LHCN-M2 (cell line): ENCODE measurements at regions not wholly inside any gene's neighbourhood (a gene's known extent, or its start where the extent isn't known, plus 50 kb on each side); places are given as distances from the start of the nearest gene placed in this dataset.
"Not testable (repeated sequence)": the region's sequence is repeated elsewhere in the genome, so short reads cannot be mapped to it uniquely, and the experiment has no call there.

ENCODE experiments used
- DNase-seq: peaks from one replicate; pipeline ENCODE4 v3.0.0-alpha.2; 2012; ENCODE audit warnings: low read depth

GRCh38 chr5:67941614-67942401 is 273.7 kb upstream of the PIK3R1 start:
- DNase-seq: peak; percentile 9

GRCh38 chr5:67935908-67936566 is 279.5 kb upstream of the PIK3R1 start:
- DNase-seq: no peak

GRCh38 chr5:67934976-67935375 is 280.6 kb upstream of the PIK3R1 start:
- no peak for DNase-seq

GRCh38 chr5:67925511-67925910 is 290.0 kb upstream of the PIK3R1 start:
- no peak for DNase-seq

- DNase-seq: no peak
These were observed 294.5 kb upstream of the PIK3R1 start for GRCh38 chr5:67921004-67921601.

GRCh38 chr5:67919532-67919931 is 296.0 kb upstream of the PIK3R1 start:
- not testable (repeated sequence) for DNase-seq

GRCh38 chr5:67917561-67917960 is 298.0 kb upstream of the PIK3R1 start:
- DNase-seq: no peak

GRCh38 chr5:67910546-67910945 is 305.0 kb upstream of the PIK3R1 start:
- DNase-seq: no peak

GRCh38 chr5:67908126-67908765 is 307.3 kb upstream of the PIK3R1 start:
- DNase-seq: no peak

- no peak for DNase-seq
These were observed 311.2 kb upstream of the PIK3R1 start for GRCh38 chr5:67904366-67904765.

GRCh38 chr5:67903656-67904055 is 311.9 kb upstream of the PIK3R1 start:
- DNase-seq: no peak

- no peak for DNase-seq
These were observed 312.4 kb upstream of the PIK3R1 start for GRCh38 chr5:67903121-67903520.

GRCh38 chr5:67902497-67902830 is 313.1 kb upstream of the PIK3R1 start:
- DNase-seq: peak; percentile 5

- no peak for DNase-seq
These were observed 313.6 kb upstream of the PIK3R1 start for GRCh38 chr5:67901814-67902496.

GRCh38 chr5:67900514-67900913 is 315.0 kb upstream of the PIK3R1 start:
- peak; percentile 74 for DNase-seq

GRCh38 chr5:67897980-67898379 is 317.6 kb upstream of the PIK3R1 start:
- DNase-seq: no peak

GRCh38 chr5:67897431-67897830 is 318.1 kb upstream of the PIK3R1 start:
- peak; percentile 11 for DNase-seq

- DNase-seq: no peak
These were observed 318.6 kb upstream of the PIK3R1 start for GRCh38 chr5:67896930-67897313.

GRCh38 chr5:67896311-67896929 is 319.1 kb upstream of the PIK3R1 start:
- DNase-seq: no peak

- not testable (repeated sequence) for DNase-seq
These were observed 325.7 kb upstream of the PIK3R1 start for GRCh38 chr5:67889870-67890269.

- DNase-seq: no peak
These were observed 327.8 kb upstream of the PIK3R1 start for GRCh38 chr5:67887748-67888161.
